ENCODE measurements at regions not wholly inside any gene's neighbourhood (a gene's known extent, or its start where the extent isn't known, plus 50 kb on each side); places are given as distances from the start of the nearest gene placed in this dataset.

- no peak for TF ChIP-seq CTCF (IDR thresholded peaks at IDR 0.05; ENCODE audit: insufficient read depth, low read depth, low read length, missing control alignments)
- H3K4me3 ChIP-seq (ENCODE audit: low read depth, low read length) = peak overlapping the region; percentile 18
- peak; percentile 24 for DNase-seq (ENCODE audit: low read depth)
These were observed 150.5 kb upstream of the PRSS16 start for GRCh38 chr6:27096834-27097511.

- DNase-seq (ENCODE audit: low read depth) = no peak
- no peak for TF ChIP-seq CTCF (IDR thresholded peaks at IDR 0.05; ENCODE audit: insufficient read depth, low read depth, low read length, missing control alignments)
- H3K4me3 ChIP-seq (ENCODE audit: low read depth, low read length) = no peak overlapping the region
These were observed 148.5 kb upstream of the PRSS16 start for GRCh38 chr6:27098956-27099355.

- no peak overlapping the region for H3K4me3 ChIP-seq (ENCODE audit: low read depth, low read length)
- TF ChIP-seq CTCF (IDR thresholded peaks at IDR 0.05; ENCODE audit: insufficient read depth, low read depth, low read length, missing control alignments) = no peak
- DNase-seq (ENCODE audit: low read depth) = no peak
These were observed 146.6 kb upstream of the PRSS16 start for GRCh38 chr6:27100921-27101320.

GRCh38 chr6:27101824-27102223 lies 145.7 kb upstream of the PRSS16 start:
- DNase-seq (ENCODE audit: low read depth) = no peak

GRCh38 chr6:27106382-27106781 lies 141.1 kb upstream of the PRSS16 start:
- no peak overlapping the region for H3K4me3 ChIP-seq (ENCODE audit: low read depth, low read length)
- no peak for TF ChIP-seq CTCF (IDR thresholded peaks at IDR 0.05; ENCODE audit: insufficient read depth, low read depth, low read length, missing control alignments)
- no peak for DNase-seq (ENCODE audit: low read depth)

More at GRCh38 chr6:27101824-27102223, 145.7 kb upstream of the PRSS16 start:
- TF ChIP-seq CTCF (IDR thresholded peaks at IDR 0.05; ENCODE audit: insufficient read depth, low read depth, low read length, missing control alignments) = no peak
- no peak overlapping the region for H3K4me3 ChIP-seq (ENCODE audit: low read depth, low read length)

GRCh38 chr6:27111743-27112142 lies 135.8 kb upstream of the PRSS16 start:
- TF ChIP-seq CTCF (IDR thresholded peaks at IDR 0.05; ENCODE audit: insufficient read depth, low read depth, low read length, missing control alignments) = no peak
- DNase-seq (ENCODE audit: low read depth) = no peak
- no peak overlapping the region for H3K4me3 ChIP-seq (ENCODE audit: low read depth, low read length)

GRCh38 chr6:27112974-27113373 lies 134.5 kb upstream of the PRSS16 start:
- DNase-seq (ENCODE audit: low read depth) = no peak
- no peak overlapping the region for H3K4me3 ChIP-seq (ENCODE audit: low read depth, low read length)
- TF ChIP-seq CTCF (IDR thresholded peaks at IDR 0.05; ENCODE audit: insufficient read depth, low read depth, low read length, missing control alignments) = no peak

Measured in GM12865 (cell line).